HEK293T (cell line): ENCODE measurements at regions not wholly inside any gene's neighbourhood (a gene's known extent, or its start where the extent isn't known, plus 50 kb on each side); places are given as distances from the start of the nearest gene placed in this dataset.

Experiments
- CTCF ChIA-PET: fragments of 350-600 bp; formaldehyde crosslinking; extraction: SDS; loops from one replicate; lab custom pipeline; 2021; ENCODE audit warnings: antibody characterized with exemption, inconsistent platforms; lab: Yijun Ruan, JAX
- POLR2A ChIA-PET: fragments of 350-600 bp; formaldehyde crosslinking; extraction: SDS; loops from one replicate; lab custom pipeline; 2020; ENCODE audit warnings: antibody characterized with exemption, inconsistent platforms; lab: Yijun Ruan, JAX
- DNase-seq: peaks from one replicate; pipeline ENCODE4 v3.0.0; 2012; ENCODE audit warnings: mixed read lengths; ENCODE audit errors: extremely low spot score
- ARNT ChIP-seq: fragments of 450-650 bp; IDR thresholded peaks from 2 replicates; pipeline ENCODE4 v1.6.1; 2017; ENCODE audit warnings: mild to moderate bottlenecking
- BHLHE40 ChIP-seq: fragments of 450-650 bp; IDR thresholded peaks from 2 replicates; pipeline ENCODE4 v1.6.1; 2016; ENCODE audit warnings: mild to moderate bottlenecking, moderate library complexity, borderline replicate concordance
- CTBP1 ChIP-seq: fragments of 450-650 bp; IDR thresholded peaks from 2 replicates; pipeline ENCODE4 v1.6.1; 2016; ENCODE audit warnings: borderline replicate concordance
- ELF4 ChIP-seq: fragments of 450-650 bp; IDR thresholded peaks from 2 replicates; pipeline ENCODE4 v1.6.1; 2017; ENCODE audit warnings: antibody characterized with exemption
- FOXA1 ChIP-seq: fragments of 450-650 bp; IDR thresholded peaks from 2 replicates; pipeline ENCODE4 v1.6.1; 2016; ENCODE audit warnings: mild to moderate bottlenecking
- FOXK2 ChIP-seq: fragments of 450-650 bp; IDR thresholded peaks from 2 replicates; pipeline ENCODE4 v1.6.1; 2016; ENCODE audit warnings: mild to moderate bottlenecking
- FOXM1 ChIP-seq: fragments of 450-650 bp; IDR thresholded peaks from 2 replicates; pipeline ENCODE4 v1.6.1; 2017; ENCODE audit warnings: mild to moderate bottlenecking, borderline replicate concordance
- HDGF ChIP-seq: fragments of 450-650 bp; IDR thresholded peaks from 2 replicates; pipeline ENCODE4 v1.6.1; 2017; ENCODE audit warnings: antibody characterized with exemption, borderline replicate concordance
- L3MBTL2 ChIP-seq: fragments of 450-650 bp; conservative IDR thresholded peaks from 2 replicates; pipeline ENCODE4 v1.6.1; 2016; ENCODE audit warnings: mild to moderate bottlenecking
- LEF1 ChIP-seq: fragments of 450-650 bp; IDR thresholded peaks from 2 replicates; pipeline ENCODE4 v1.6.1; 2017; ENCODE audit warnings: mild to moderate bottlenecking, borderline replicate concordance
- NFRKB ChIP-seq: fragments of 450-650 bp; IDR thresholded peaks from 2 replicates; pipeline ENCODE4 v1.6.1; 2016; ENCODE audit warnings: mild to moderate bottlenecking, moderate library complexity
- PKNOX1 ChIP-seq: fragments of 450-650 bp; IDR thresholded peaks from 2 replicates; pipeline ENCODE4 v1.6.1; 2016
- SP1 ChIP-seq: fragments of 450-650 bp; IDR thresholded peaks from 2 replicates; pipeline ENCODE4 v1.6.1; 2017
- SUZ12 ChIP-seq: fragments of 450-650 bp; IDR thresholded peaks from 2 replicates; pipeline ENCODE4 v1.6.1; 2016; ENCODE audit warnings: mild to moderate bottlenecking
- TARDBP ChIP-seq: fragments of 450-650 bp; IDR thresholded peaks from 2 replicates; pipeline ENCODE4 v1.6.1; 2016
- ZNF384 ChIP-seq: fragments of 450-650 bp; IDR thresholded peaks from 2 replicates; pipeline ENCODE4 v1.6.1; 2016

GRCh38 chr22:27477171-27477570, 324.4 kb downstream of the MN1 start:
- ChIA-PET POLR2A (no interaction called here), CTCF (no interaction called here)
- no peak for TF ChIP-seq ARNT
- TF ChIP-seq LEF1, result no peak
- no peak for TF ChIP-seq NFRKB
- TF ChIP-seq FOXA1, result no peak
- no peak for TF ChIP-seq CTBP1
- no peak for TF ChIP-seq FOXM1
- TF ChIP-seq ZNF384, result no peak
- no peak for TF ChIP-seq SUZ12
- TF ChIP-seq L3MBTL2, result no peak
- no peak for TF ChIP-seq FOXK2
- TF ChIP-seq ELF4, result no peak
- DNase-seq, result no peak

- CTCF ChIA-PET, result no interaction called here
- POLR2A ChIA-PET, result no interaction called here
- TF ChIP-seq ELF4 (no peak), FOXM1 (no peak), TARDBP (no peak), LEF1 (no peak), FOXK2 (no peak), HDGF (no peak), PKNOX1 (no peak), SUZ12 (no peak), ARNT (no peak), BHLHE40 (no peak), ZNF384 (no peak), SP1 (no peak), FOXA1 (no peak), NFRKB (no peak), L3MBTL2 (no peak), CTBP1 (no peak)
- DNase-seq, result no peak
Measured at GRCh38 chr22:27480487-27480886, 321.1 kb downstream of the MN1 start.

- ChIA-PET CTCF (no interaction called here), POLR2A (no interaction called here)
- DNase-seq, result no peak
- TF ChIP-seq FOXM1 (no peak), ZNF384 (no peak), ARNT (no peak)
Measured at GRCh38 chr22:27482402-27482801, 319.2 kb downstream of the MN1 start.

- DNase-seq, result no peak
- TF ChIP-seq FOXA1 (no peak), FOXK2 (no peak), TARDBP (no peak), HDGF (no peak), FOXM1 (no peak), SP1 (no peak), ZNF384 (no peak), ELF4 (no peak), ARNT (no peak), CTBP1 (no peak), PKNOX1 (no peak)
- CTCF ChIA-PET, result no interaction called here
- POLR2A ChIA-PET, result no interaction called here
Measured at GRCh38 chr22:27483095-27483785, 318.3 kb downstream of the MN1 start.

- ChIA-PET CTCF (no interaction called here), POLR2A (no interaction called here)
- TF ChIP-seq SP1 (no peak), TARDBP (no peak), NFRKB (no peak), FOXA1 (no peak), FOXK2 (no peak), PKNOX1 (no peak), ARNT (no peak), SUZ12 (no peak), HDGF (no peak), CTBP1 (no peak)
- DNase-seq, result no peak
Measured at GRCh38 chr22:27485842-27486241, 315.7 kb downstream of the MN1 start.

GRCh38 chr22:27487600-27488452, 313.7 kb downstream of the MN1 start:
- no peak for DNase-seq

More at GRCh38 chr22:27487600-27488452, 313.7 kb downstream of the MN1 start:
- POLR2A ChIA-PET, result no interaction called here
- CTCF ChIA-PET, result no interaction called here
- no peak for TF ChIP-seq FOXM1
- TF ChIP-seq CTBP1, result peak; percentile 32; the same call in 1 of the 2 replicates
- TF ChIP-seq PKNOX1, result peak; percentile 79
